Fibroblast of skin of right biceps (primary cell): ENCODE measurements at regions not wholly inside any gene's neighbourhood (a gene's known extent, or its start where the extent isn't known, plus 50 kb on each side); places are given as distances from the start of the nearest gene placed in this dataset.
A peak's percentile ranks its signal among the peaks of the same experiment; 100 is the strongest.

Experiments used
- DNase-seq: peaks from one replicate; pipeline ENCODE4 v3.0.0-alpha.2; 2013

- DNase-seq = no peak
Observed at GRCh38 chr4:108324450-108324849, 155.7 kb upstream of the LEF1 start.

- no peak for DNase-seq
Observed at GRCh38 chr4:108322497-108322896, 153.8 kb upstream of the LEF1 start.

- no peak for DNase-seq
Observed at GRCh38 chr4:108320061-108320460, 151.3 kb upstream of the LEF1 start.

- DNase-seq = no peak
Observed at GRCh38 chr4:108317377-108317776, 148.6 kb upstream of the LEF1 start.

- no peak for DNase-seq
Observed at GRCh38 chr4:108315694-108316093, 147.0 kb upstream of the LEF1 start.

GRCh38 chr4:108314900-108315589 lies 146.3 kb upstream of the LEF1 start:
- DNase-seq = no peak

GRCh38 chr4:108313546-108314339 lies 145.0 kb upstream of the LEF1 start:
- DNase-seq = no peak

GRCh38 chr4:108311313-108311712 lies 142.6 kb upstream of the LEF1 start:
- DNase-seq = no peak

- peak; percentile 32 for DNase-seq
Observed at GRCh38 chr4:108303488-108304177, 134.9 kb upstream of the LEF1 start.

GRCh38 chr4:108301545-108302251 lies 133.0 kb upstream of the LEF1 start:
- no peak for DNase-seq

- no peak for DNase-seq
Observed at GRCh38 chr4:108297605-108298004, 128.9 kb upstream of the LEF1 start.

- no peak for DNase-seq
Observed at GRCh38 chr4:108292229-108292628, 123.5 kb upstream of the LEF1 start.

- DNase-seq = no peak
Observed at GRCh38 chr4:108291137-108291536, 122.4 kb upstream of the LEF1 start.

- DNase-seq = no peak
Observed at GRCh38 chr4:108287834-108288413, 119.2 kb upstream of the LEF1 start.

GRCh38 chr4:108280072-108280471 lies 111.3 kb upstream of the LEF1 start:
- no peak for DNase-seq

GRCh38 chr4:108276690-108277089 lies 108.0 kb upstream of the LEF1 start:
- no peak for DNase-seq

- no peak for DNase-seq
Observed at GRCh38 chr4:108272986-108273385, 104.3 kb upstream of the LEF1 start.

- peak; percentile 51 for DNase-seq
Observed at GRCh38 chr4:108272561-108272960, 103.8 kb upstream of the LEF1 start.

- no peak for DNase-seq
Observed at GRCh38 chr4:108272046-108272445, 103.3 kb upstream of the LEF1 start.

- DNase-seq = peak; percentile 75
Observed at GRCh38 chr4:108270466-108271450, 102.0 kb upstream of the LEF1 start.

GRCh38 chr4:108264693-108265092 lies 96.0 kb upstream of the LEF1 start:
- DNase-seq = no peak

GRCh38 chr4:108263057-108263456 lies 94.3 kb upstream of the LEF1 start:
- DNase-seq = no peak
